ENCODE measurements at regions not wholly inside any gene's neighbourhood (a gene's known extent, or its start where the extent isn't known, plus 50 kb on each side); places are given as distances from the start of the nearest gene placed in this dataset.

DNA sequence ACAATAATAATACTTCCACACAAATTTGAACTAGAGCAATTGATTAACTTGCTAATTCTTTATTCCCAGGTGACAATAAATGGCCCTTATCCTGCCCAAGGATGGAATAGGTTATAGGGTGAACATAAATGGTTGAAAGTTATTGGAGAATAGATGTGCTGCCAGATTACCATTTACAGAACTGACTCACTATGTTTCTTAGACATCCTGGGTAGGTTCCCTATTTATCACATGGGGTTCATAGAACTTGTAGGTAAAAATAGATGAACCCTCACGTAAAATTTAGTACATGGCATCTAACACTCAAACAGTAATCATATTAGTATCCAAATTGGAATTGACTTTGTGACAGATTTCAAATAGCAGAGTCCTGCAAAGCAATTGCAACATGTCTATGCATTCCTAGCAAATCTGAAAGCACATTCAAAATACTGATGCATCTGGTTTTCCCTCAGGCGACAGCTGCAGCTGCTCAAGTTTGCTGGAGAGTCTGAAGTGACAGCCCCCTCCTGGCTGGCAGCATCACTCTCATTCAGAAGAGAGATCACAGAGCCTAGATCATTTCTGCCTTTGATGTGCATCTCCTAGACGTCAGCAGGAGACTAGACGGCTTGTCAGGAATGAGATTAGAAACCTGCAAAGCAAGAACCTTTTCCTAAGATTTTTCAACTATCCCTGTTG, 80.2 kb upstream of the RNF217 start:
- Histone ChIP-seq H3K4me2 (ENCODE audit: low read length) (peak overlapping the region; percentile 75), H2AFZ (ENCODE audit: low read length) (peak overlapping the region; percentile 59; the same call in 1 of the 2 replicates), H3K9me2 (replicated peaks; ENCODE audit: low read length) (no peaks in the 10 kb centered on the region), H3K36me3 (ENCODE audit: low read depth, low read length) (no peaks in the 10 kb centered on the region), H3K9me3 (ENCODE audit: low read length) (no peaks in the 10 kb centered on the region), H3K79me2 (ENCODE audit: low read length) (no peaks in the 10 kb centered on the region), H3K27ac (ENCODE audit: low read length) (peak overlapping the region; percentile 62), H3K27me3 (ENCODE audit: low read length) (no peaks in the 10 kb centered on the region), H4K20me1 (ENCODE audit: low read length) (no peaks in the 10 kb centered on the region), H3K4me1 (ENCODE audit: insufficient read depth, low read length) (peaks cover 25% of the 10 kb centered on the region), H3K4me3 (ENCODE audit: low read length) (peak overlapping the region; percentile 43; the same call in 1 of the 2 replicates), H3F3A (ENCODE audit: low read length, unreplicated experiment) (no peaks in the 10 kb centered on the region), H3K9ac (ENCODE audit: low read length) (peak overlapping the region; percentile 40)
- DNase-seq (peak; percentile 24), ATAC-seq (no peak; the same call in 1 of the 2 replicates)
- no peak for TF ChIP-seq EZH2phosphoT487 (IDR thresholded peaks at IDR 0.05; ENCODE audit: borderline replicate concordance, low read length)
- TF ChIP-seq EZH2 (IDR thresholded peaks at IDR 0.05; ENCODE audit: low read length, unreplicated experiment) = no peak
- TF ChIP-seq CTCF (conservative IDR thresholded peaks at IDR 0.05; ENCODE audit: low read depth, low read length) = no peak
- no TSS peak for BruUV-seq (replicated peaks)
- intact Hi-C loops (cut with micrococcal nuclease) = no loop called here
- CTCF ChIA-PET = no interaction called here
- POLR2A ChIA-PET (ENCODE audit: unreplicated experiment) = no interaction called here

DNA sequence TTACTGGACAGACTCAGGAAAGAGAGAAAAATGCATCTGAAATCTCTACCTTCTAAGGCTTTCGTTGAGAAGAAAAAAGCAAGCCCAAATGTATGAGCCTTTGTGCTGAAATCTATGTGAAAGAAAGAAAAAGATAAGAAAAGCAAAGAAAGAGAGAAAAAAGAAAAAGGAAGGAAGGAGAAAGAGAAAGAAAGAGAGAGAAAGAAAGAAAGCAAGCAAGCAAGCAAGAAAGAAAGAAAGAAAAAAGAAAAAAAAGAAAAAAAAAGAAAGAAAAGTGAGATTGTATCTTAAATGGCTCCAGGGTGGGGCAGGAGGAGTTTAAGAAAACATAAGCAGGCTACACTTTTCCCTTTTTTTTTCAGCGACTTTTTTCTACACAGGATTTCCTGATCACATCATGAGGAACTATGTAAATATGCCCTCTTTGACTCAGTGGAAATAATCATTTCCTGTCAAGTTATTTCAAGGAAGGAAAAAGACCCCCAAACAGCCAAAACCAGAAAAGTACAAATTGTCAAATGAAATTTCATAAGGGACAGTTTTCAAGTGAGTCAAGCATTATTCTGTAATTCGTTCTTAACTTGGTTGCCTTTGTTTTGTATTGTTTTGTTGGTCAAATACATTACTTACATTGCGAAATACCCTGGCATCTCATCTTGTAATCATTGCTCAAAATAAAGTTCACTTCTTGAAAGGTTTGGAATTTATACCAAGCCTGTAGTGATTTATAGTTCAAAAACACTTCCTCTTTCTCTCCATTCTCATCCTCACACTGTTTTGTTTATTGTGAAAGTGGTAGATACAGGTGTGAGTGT, 79.5 kb upstream of the RNF217 start:
- ChIA-PET POLR2A (ENCODE audit: unreplicated experiment) (no interaction called here), CTCF (no interaction called here)
- H3K27me3 ChIP-seq (ENCODE audit: low read length) = no peaks in the 10 kb centered on the region
- peak overlapping the region; percentile 62 for H3K27ac ChIP-seq (ENCODE audit: low read length)
- peaks cover 25% of the 10 kb centered on the region for H3K4me1 ChIP-seq (ENCODE audit: insufficient read depth, low read length)
- H3K9ac ChIP-seq (ENCODE audit: low read length) = peak overlapping the region; percentile 40
- H3K9me2 ChIP-seq (replicated peaks; ENCODE audit: low read length) = no peaks in the 10 kb centered on the region
- no peaks in the 10 kb centered on the region for H4K20me1 ChIP-seq (ENCODE audit: low read length)
- peak overlapping the region; percentile 59 for H2AFZ ChIP-seq (ENCODE audit: low read length)
- ATAC-seq (no peak; the same call in 1 of the 2 replicates), DNase-seq (peak; percentile 66)
- H3F3A ChIP-seq (ENCODE audit: low read length, unreplicated experiment) = no peaks in the 10 kb centered on the region
- no peaks in the 10 kb centered on the region for H3K9me3 ChIP-seq (ENCODE audit: low read length)
- H3K36me3 ChIP-seq (ENCODE audit: low read depth, low read length) = no peaks in the 10 kb centered on the region
- H3K79me2 ChIP-seq (ENCODE audit: low read length) = no peaks in the 10 kb centered on the region
- BruUV-seq (replicated peaks) = no TSS peak
- H3K4me2 ChIP-seq (ENCODE audit: low read length) = peak overlapping the region; percentile 75
- intact Hi-C loops (cut with micrococcal nuclease) = no loop called here
- TF ChIP-seq EZH2phosphoT487 (IDR thresholded peaks at IDR 0.05; ENCODE audit: borderline replicate concordance, low read length) (no peak), EZH2 (IDR thresholded peaks at IDR 0.05; ENCODE audit: low read length, unreplicated experiment) (no peak), CTCF (conservative IDR thresholded peaks at IDR 0.05; ENCODE audit: low read depth, low read length) (no peak)
- H3K4me3 ChIP-seq (ENCODE audit: low read length) = peak overlapping the region; percentile 43; the same call in 1 of the 2 replicates

GRCh38 chr6:124885171-124885570, 77.1 kb upstream of the RNF217 start:
- Histone ChIP-seq H3F3A (ENCODE audit: low read length, unreplicated experiment) (no peaks in the 10 kb centered on the region), H3K27me3 (ENCODE audit: low read length) (no peaks in the 10 kb centered on the region), H3K4me2 (ENCODE audit: low read length) (no peak overlapping the region), H3K79me2 (ENCODE audit: low read length) (no peaks in the 10 kb centered on the region), H3K4me1 (ENCODE audit: insufficient read depth, low read length) (peaks cover 25% of the 10 kb centered on the region), H2AFZ (ENCODE audit: low read length) (no peak overlapping the region), H3K9ac (ENCODE audit: low read length) (no peak overlapping the region), H3K4me3 (ENCODE audit: low read length) (no peak overlapping the region), H3K27ac (ENCODE audit: low read length) (no peak overlapping the region), H4K20me1 (ENCODE audit: low read length) (no peaks in the 10 kb centered on the region), H3K9me3 (ENCODE audit: low read length) (no peaks in the 10 kb centered on the region), H3K36me3 (ENCODE audit: low read depth, low read length) (no peaks in the 10 kb centered on the region), H3K9me2 (replicated peaks; ENCODE audit: low read length) (no peaks in the 10 kb centered on the region)
- intact Hi-C loops (cut with micrococcal nuclease) = no loop called here
- CTCF ChIA-PET = no interaction called here
- POLR2A ChIA-PET (ENCODE audit: unreplicated experiment) = no interaction called here
- DNase-seq = no peak
- BruUV-seq (replicated peaks) = no TSS peak
- ATAC-seq = no peak
- TF ChIP-seq EZH2 (IDR thresholded peaks at IDR 0.05; ENCODE audit: low read length, unreplicated experiment) = no peak
- no peak for TF ChIP-seq CTCF (conservative IDR thresholded peaks at IDR 0.05; ENCODE audit: low read depth, low read length)
- no peak for TF ChIP-seq EZH2phosphoT487 (IDR thresholded peaks at IDR 0.05; ENCODE audit: borderline replicate concordance, low read length)

Data from PC-3 (cell line).